GM12878 (cell line): ENCODE measurements at regions not wholly inside any gene's neighbourhood (a gene's known extent, or its start where the extent isn't known, plus 50 kb on each side); places are given as distances from the start of the nearest gene placed in this dataset.

Source experiments
- ATAC-seq: fragments of 200-7000 bp; cut with Tn5 transposase; 3 replicates; pipeline ENCODE4 v1.9.1; 2020; ENCODE audit warnings: mild to moderate bottlenecking, moderate library complexity
- BruUV-seq: library from RNA; stranded (reverse); fragments of 400-500 nt; replicated peaks from 2 replicates; lab custom pipeline; 2021; lab: Mats Ljungman, UMichigan
- CTCF ChIA-PET: fragments of 300-600 bp; sonication (Branson Sonifier 250); formaldehyde crosslinking; extraction: SDS; loops from one replicate; lab custom pipeline; 2021; ENCODE audit warnings: inconsistent platforms; lab: Yijun Ruan, JAX
- POLR2A ChIA-PET: fragments of 350-600 bp; formaldehyde crosslinking; extraction: SDS; loops from one replicate; lab custom pipeline; 2021; ENCODE audit warnings: inconsistent platforms; lab: Charles Lee
- RAD21 ChIA-PET: fragments of 300-600 bp; sonication (Branson Sonifier 250); formaldehyde crosslinking; loops from one replicate; lab custom pipeline; 2023; ENCODE audit warnings: antibody characterized with exemption; ENCODE audit not compliant: unreplicated experiment; lab: Charles Lee
- SMC1A ChIA-PET: fragments of 300-600 bp; sonication (Branson Sonifier 250); formaldehyde crosslinking; loops from one replicate; lab custom pipeline; 2023; ENCODE audit not compliant: unreplicated experiment, uncharacterized antibody; lab: Charles Lee
- DNase-seq: peaks from one replicate; pipeline ENCODE4 v3.0.0-alpha.2; 2011; ENCODE audit warnings: low read depth, low spot score
- FAIRE-seq: peaks from 3 replicates; lab custom pipeline; 2011; peaks lifted over from hg19 to GRCh38; lab: Jason Lieb, UNC
- H2AFZ ChIP-seq: 2 replicates; pipeline ENCODE4 v1.6.0; 2011; ENCODE audit warnings: low read depth, low read length, control low read depth; ENCODE audit not compliant: control insufficient read depth
- H3K27ac ChIP-seq: 2 replicates; pipeline ENCODE4 v1.5.1; 2011; ENCODE audit warnings: control low read depth; ENCODE audit not compliant: control insufficient read depth, insufficient read depth
- H3K27me3 ChIP-seq, 2 experiments: replicated peaks in 1 of 2; 2 replicates each; pipeline versions ENCODE4 v1.6.0 to v1.6.1; 2011; ENCODE audit warnings: low read length in 1 of 2; ENCODE audit not compliant: control insufficient read depth in 2 of 2, insufficient read depth in 2 of 2
- H3K36me3 ChIP-seq, 2 experiments: 2 replicates each; pipeline ENCODE4 v1.5.1; 2011; ENCODE audit warnings: low read length in 1 of 2; ENCODE audit not compliant: control insufficient read depth in 2 of 2, insufficient read depth in 2 of 2
- H3K4me1 ChIP-seq: 2 replicates; pipeline ENCODE4 v1.6.1; 2011; ENCODE audit warnings: mild to moderate bottlenecking, low read length, moderate library complexity, mixed read lengths; ENCODE audit not compliant: control insufficient read depth, insufficient read depth
- H3K4me2 ChIP-seq: 2 replicates; pipeline ENCODE4 v1.6.0; 2011; ENCODE audit warnings: control low read depth; ENCODE audit not compliant: control insufficient read depth, insufficient read depth
- H3K4me3 ChIP-seq: fragments of 200-600 bp; sonication (generic); 2 replicates; pipeline ENCODE4 v1.5.1; 2016
- H3K79me2 ChIP-seq: 2 replicates; pipeline ENCODE4 v1.6.0; 2011; ENCODE audit warnings: low read length; ENCODE audit not compliant: control insufficient read depth, insufficient read depth
- H3K9ac ChIP-seq: 2 replicates; pipeline ENCODE4 v1.8.0; 2011; ENCODE audit warnings: low read length, control low read depth, mixed read lengths; ENCODE audit not compliant: control insufficient read depth, insufficient read depth
- H3K9me3 ChIP-seq: replicated peaks from 3 replicates; pipeline ENCODE4 v1.5.1; 2011; ENCODE audit warnings: mild to moderate bottlenecking, low read length; ENCODE audit not compliant: control insufficient read depth, insufficient read depth
- H4K20me1 ChIP-seq: 2 replicates; pipeline ENCODE4 v1.6.0; 2011; ENCODE audit not compliant: control insufficient read depth, insufficient read depth
- CEBPB ChIP-seq, 2 experiments: fragments of 150-350 bp in 1 of 2; IDR thresholded peaks; 2 replicates each; pipeline ENCODE4 v1.6.1; 2012 to 2014; ENCODE audit warnings: low read depth in 2 of 2, low read length in 2 of 2, borderline replicate concordance in 1 of 2, inconsistent platforms in 1 of 2
- CHD1 ChIP-seq: IDR thresholded peaks from 2 replicates; pipeline ENCODE4 v1.6.1; 2012; ENCODE audit warnings: low read depth, low read length, improper control_type of control experiment
- CHD4 ChIP-seq: fragments of 200-600 bp; sonication (generic); IDR thresholded peaks from 2 replicates; pipeline ENCODE4 v1.6.1; 2016; ENCODE audit warnings: mild to moderate bottlenecking
- ESRRA ChIP-seq: IDR thresholded peaks from 2 replicates; pipeline ENCODE4 v1.6.1; 2012; ENCODE audit warnings: mild to moderate bottlenecking, low read length, improper control_type of control experiment
- MEF2A ChIP-seq: IDR thresholded peaks from 2 replicates; pipeline ENCODE4 v1.6.1; 2011; ENCODE audit warnings: low read depth, mild to moderate bottlenecking, low read length, moderate library complexity; ENCODE audit not compliant: insufficient read depth
- MTA2 ChIP-seq: fragments of 450-650 bp; IDR thresholded peaks from 2 replicates; pipeline ENCODE4 v1.6.1; 2016; ENCODE audit warnings: low read depth, mild to moderate bottlenecking, moderate library complexity
- NFYB ChIP-seq: IDR thresholded peaks from 2 replicates; pipeline ENCODE4 v1.6.1; 2011; ENCODE audit warnings: low read depth, mild to moderate bottlenecking, low read length, improper control_type of control experiment, moderate library complexity; ENCODE audit not compliant: insufficient read depth
- NR2C2 ChIP-seq: IDR thresholded peaks from 2 replicates; pipeline ENCODE4 v1.6.1; 2011; ENCODE audit warnings: borderline replicate concordance, low read depth; ENCODE audit not compliant: control insufficient read depth, insufficient read length
- RUNX3 ChIP-seq: IDR thresholded peaks from 2 replicates; pipeline ENCODE4 v1.6.1; 2012; ENCODE audit warnings: low read length, inconsistent platforms
- SMAD1 ChIP-seq: fragments of 450-650 bp; IDR thresholded peaks from 2 replicates; pipeline ENCODE4 v1.6.1; 2018; ENCODE audit warnings: mild to moderate bottlenecking, low read depth; ENCODE audit not compliant: partially characterized antibody
- SREBF1 ChIP-seq: IDR thresholded peaks from 2 replicates; pipeline ENCODE4 v1.6.1; 2012; ENCODE audit warnings: mild to moderate bottlenecking, low read length
- SREBF2 ChIP-seq: IDR thresholded peaks from 2 replicates; pipeline ENCODE4 v1.6.1; 2012; ENCODE audit warnings: mild to moderate bottlenecking, low read length
- YY1 ChIP-seq: IDR thresholded peaks from 2 replicates; pipeline ENCODE4 v1.6.1; 2011; ENCODE audit warnings: low read depth, mild to moderate bottlenecking, low read length
- ZNF622 ChIP-seq: fragments of 450-650 bp; IDR thresholded peaks from 2 replicates; pipeline ENCODE4 v1.6.1; 2017; ENCODE audit warnings: mild to moderate bottlenecking, inconsistent platforms
- WGBS: methylation state at CpG from one replicate; pipeline ENCODE4 v1.1.6; 2016; ENCODE audit warnings: low lambda C conversion rate; ENCODE audit not compliant: insufficient replicate concordance, insufficient coverage; ENCODE audit errors: missing lambda C conversion rate; 5-methylcytosine and 5-hydroxymethylcytosine counted together
- in situ Hi-C: fragments of 300-500 bp; cut with MboI; formaldehyde crosslinking; loops from 9 replicates; pipeline ENCODE4 v1.14.3; 2018; ENCODE audit warnings: mixed read lengths
- intact Hi-C: fragments of 100-400 bp; cut with micrococcal nuclease; formaldehyde crosslinking; loops from one replicate; pipeline ENCODE4 v1.14.2; 2022; ENCODE audit not compliant: unreplicated experiment
- TF ChIP-seq, protein P1 (sequence below): IDR thresholded peaks from 2 replicates; pipeline ENCODE4 v1.6.1; 2012; ENCODE audit warnings: low read depth, low read length, improper control_type of control experiment
- TF ChIP-seq, protein P2 (sequence below): IDR thresholded peaks from 2 replicates; pipeline ENCODE4 v1.6.1; 2012; ENCODE audit warnings: low read depth, low read length, improper control_type of control experiment

- TF ChIP-seq, protein P1, sequence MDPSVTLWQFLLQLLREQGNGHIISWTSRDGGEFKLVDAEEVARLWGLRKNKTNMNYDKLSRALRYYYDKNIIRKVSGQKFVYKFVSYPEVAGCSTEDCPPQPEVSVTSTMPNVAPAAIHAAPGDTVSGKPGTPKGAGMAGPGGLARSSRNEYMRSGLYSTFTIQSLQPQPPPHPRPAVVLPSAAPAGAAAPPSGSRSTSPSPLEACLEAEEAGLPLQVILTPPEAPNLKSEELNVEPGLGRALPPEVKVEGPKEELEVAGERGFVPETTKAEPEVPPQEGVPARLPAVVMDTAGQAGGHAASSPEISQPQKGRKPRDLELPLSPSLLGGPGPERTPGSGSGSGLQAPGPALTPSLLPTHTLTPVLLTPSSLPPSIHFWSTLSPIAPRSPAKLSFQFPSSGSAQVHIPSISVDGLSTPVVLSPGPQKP: no peak
- no peak for TF ChIP-seq CEBPB (IDR thresholded peaks at IDR 0.05; ENCODE audit: borderline replicate concordance in 1 of 2, low read depth in 2 of 2, low read length in 2 of 2)
- TF ChIP-seq ESRRA: no peak
- no peak for TF ChIP-seq CHD1
- TF ChIP-seq RUNX3: no peak
- no peak for TF ChIP-seq SMAD1
- TF ChIP-seq NFYB: no peak
- TF ChIP-seq ZNF622: no peak
- TF ChIP-seq CHD4: no peak
- TF ChIP-seq SREBF2: no peak
- TF ChIP-seq MEF2A: no peak
- no peak for TF ChIP-seq MTA2
- TF ChIP-seq SREBF1: no peak
- TF ChIP-seq, protein P2, sequence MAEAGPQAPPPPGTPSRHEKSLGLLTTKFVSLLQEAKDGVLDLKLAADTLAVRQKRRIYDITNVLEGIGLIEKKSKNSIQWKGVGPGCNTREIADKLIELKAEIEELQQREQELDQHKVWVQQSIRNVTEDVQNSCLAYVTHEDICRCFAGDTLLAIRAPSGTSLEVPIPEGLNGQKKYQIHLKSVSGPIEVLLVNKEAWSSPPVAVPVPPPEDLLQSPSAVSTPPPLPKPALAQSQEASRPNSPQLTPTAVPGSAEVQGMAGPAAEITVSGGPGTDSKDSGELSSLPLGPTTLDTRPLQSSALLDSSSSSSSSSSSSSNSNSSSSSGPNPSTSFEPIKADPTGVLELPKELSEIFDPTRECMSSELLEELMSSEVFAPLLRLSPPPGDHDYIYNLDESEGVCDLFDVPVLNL: no peak
- no peak for TF ChIP-seq NR2C2
- no peak for TF ChIP-seq YY1
- TF ChIP-seq, all 136 proteins: peak for 0
- DNase-seq (no peak), ATAC-seq (no peak), FAIRE-seq (no peak)
- H3K36me3 ChIP-seq: peaks cover 27 to 50% of the 10 kb centered on the region in 2 experiments
- H3K4me1 ChIP-seq: peaks cover 7% of the 10 kb centered on the region
- H3K27me3 ChIP-seq: no peaks in the 10 kb centered on the region
- 86% methylated on average over 9 of the region's 9 CpGs for WGBS
- H3K79me2 ChIP-seq: peaks cover 63% of the 10 kb centered on the region
- intact Hi-C loops: no loop called here
- no peak overlapping the region for H3K4me3 ChIP-seq
- no peaks in the 10 kb centered on the region for H3K9me3 ChIP-seq
- H2AFZ ChIP-seq: no peak overlapping the region
- H3K4me2 ChIP-seq: no peak overlapping the region
- in situ Hi-C loops: no loop called here
- H3K9ac ChIP-seq: no peak overlapping the region
- no peak overlapping the region for H3K27ac ChIP-seq
- POLR2A ChIA-PET: interaction anchor here (1.0 to 2.1 kb wide), 5 partner anchors 10 to 57 kb away, joined by 3 to 7 read pairs (median 3); no protein-coding TSS in a partner anchor
- RAD21 ChIA-PET: interaction anchor here (1.3 to 4.8 kb wide), 6 partner anchors 14 to 65 kb away, joined by 4 to 19 read pairs (median 6); no protein-coding TSS in a partner anchor
- peaks cover 3% of the 10 kb centered on the region; the same call in 1 of the 2 replicates for H4K20me1 ChIP-seq
- BruUV-seq: no TSS peak
- SMC1A ChIA-PET: interaction anchor here (0.9 to 8.5 kb wide), 9 partner anchors 11 to 115 kb away, joined by 3 to 62 read pairs (median 11); no protein-coding TSS in a partner anchor
- CTCF ChIA-PET: interaction anchor here (0.6 to 3.6 kb wide), 8 partner anchors 14 to 301 kb away, joined by 3 to 34 read pairs (median 4); no protein-coding TSS in a partner anchor
These were observed 58.2 kb downstream of the ZBTB38 start for GRCh38 chr3:141426404-141427034.
